PC-3 (cell line): ENCODE measurements at regions not wholly inside any gene's neighbourhood (a gene's known extent, or its start where the extent isn't known, plus 50 kb on each side); places are given as distances from the start of the nearest gene placed in this dataset.

Experiments used
- ATAC-seq: fragments of 200-7000 bp; cut with Tn5 transposase; 2 replicates; pipeline ENCODE4 v1.9.1; 2020; ENCODE audit warnings: mild to moderate bottlenecking, moderate library complexity
- BruUV-seq: library from RNA; stranded (reverse); fragments of 400-500 nt; replicated peaks from 2 replicates; lab custom pipeline; 2021; lab: Mats Ljungman, UMichigan
- CTCF ChIA-PET: fragments of 300-600 bp; sonication (Branson Sonifier 250); formaldehyde crosslinking; loops from one replicate; lab custom pipeline; 2022; ENCODE audit warnings: antibody characterized with exemption; lab: Charles Lee
- POLR2A ChIA-PET: fragments of 300-600 bp; sonication (Branson Sonifier 250); formaldehyde crosslinking; loops from one replicate; lab custom pipeline; 2022; ENCODE audit warnings: antibody characterized with exemption; ENCODE audit not compliant: unreplicated experiment; lab: Charles Lee
- DNase-seq: peaks from one replicate; pipeline ENCODE4 v3.0.0-alpha.2; 2015
- H2AFZ ChIP-seq: fragments of 300-600 bp; sonication (generic); 2 replicates; pipeline ENCODE4 v1.6.0; 2016; ENCODE audit warnings: antibody characterized with exemption, low read length
- H3F3A ChIP-seq: fragments of 300-600 bp; sonication (generic); one replicate; pipeline ENCODE4 v1.6.0; 2017; ENCODE audit warnings: antibody characterized with exemption, low read length, control low read depth, mild to moderate bottlenecking; ENCODE audit not compliant: unreplicated experiment
- H3K27ac ChIP-seq: fragments of 300-600 bp; sonication (generic); 2 replicates; pipeline ENCODE4 v1.5.1; 2016; ENCODE audit warnings: mild to moderate bottlenecking, low read length
- H3K27me3 ChIP-seq: fragments of 300-600 bp; sonication (generic); 2 replicates; pipeline ENCODE4 v1.6.1; 2016; ENCODE audit warnings: low read length, mixed read lengths
- H3K36me3 ChIP-seq: fragments of 300-600 bp; sonication (generic); 2 replicates; pipeline ENCODE4 v1.6.1; 2016; ENCODE audit warnings: low read depth, mixed run types, low read length, mixed read lengths
- H3K4me1 ChIP-seq: fragments of 300-600 bp; sonication (generic); 2 replicates; pipeline ENCODE4 v1.5.1; 2016; ENCODE audit warnings: low read length; ENCODE audit not compliant: insufficient read depth
- H3K4me2 ChIP-seq: fragments of 300-600 bp; sonication (generic); 2 replicates; pipeline ENCODE4 v1.6.0; 2016; ENCODE audit warnings: low read length
- H3K4me3 ChIP-seq: fragments of 300-600 bp; sonication (generic); 2 replicates; pipeline ENCODE4 v1.5.1; 2016; ENCODE audit warnings: mild to moderate bottlenecking, low read length, mixed read lengths
- H3K79me2 ChIP-seq: fragments of 300-600 bp; sonication (generic); 2 replicates; pipeline ENCODE4 v1.6.1; 2017; ENCODE audit warnings: low read length, mixed read lengths
- H3K9ac ChIP-seq: fragments of 300-600 bp; sonication (generic); 2 replicates; pipeline ENCODE4 v1.6.0; 2016; ENCODE audit warnings: mild to moderate bottlenecking, low read length
- H3K9me2 ChIP-seq: fragments of 300-600 bp; sonication (generic); replicated peaks from 2 replicates; pipeline ENCODE4 v1.6.1; 2016; ENCODE audit warnings: mixed run types, low read length, mixed read lengths
- H3K9me3 ChIP-seq: fragments of 300-600 bp; sonication (generic); 2 replicates; pipeline ENCODE4 v1.6.1; 2016; ENCODE audit warnings: low read length, mixed read lengths
- H4K20me1 ChIP-seq: fragments of 300-600 bp; sonication (generic); 2 replicates; pipeline ENCODE4 v1.6.1; 2016; ENCODE audit warnings: low read length, mixed read lengths
- EZH2 ChIP-seq: fragments of 300-600 bp; sonication (generic); IDR thresholded peaks from one replicate; pipeline ENCODE4 v1.6.1; 2017; ENCODE audit warnings: antibody characterized with exemption, mild to moderate bottlenecking, low read length; ENCODE audit not compliant: unreplicated experiment
- EZH2phosphoT487 ChIP-seq: fragments of 300-600 bp; sonication (generic); IDR thresholded peaks from 2 replicates; pipeline ENCODE4 v1.6.1; 2018; ENCODE audit warnings: mild to moderate bottlenecking, antibody characterized with exemption, low read length, borderline replicate concordance
- intact Hi-C: fragments of 100-400 bp; cut with micrococcal nuclease; formaldehyde crosslinking; loops from 2 replicates; pipeline ENCODE4 v1.9.0; 2023
- TF ChIP-seq, protein P1 (sequence below): fragments of 300-600 bp; sonication (generic); conservative IDR thresholded peaks from 2 replicates; pipeline ENCODE4 v1.5.1; 2017; ENCODE audit warnings: antibody characterized with exemption, low read depth, mild to moderate bottlenecking, low read length

DNA sequence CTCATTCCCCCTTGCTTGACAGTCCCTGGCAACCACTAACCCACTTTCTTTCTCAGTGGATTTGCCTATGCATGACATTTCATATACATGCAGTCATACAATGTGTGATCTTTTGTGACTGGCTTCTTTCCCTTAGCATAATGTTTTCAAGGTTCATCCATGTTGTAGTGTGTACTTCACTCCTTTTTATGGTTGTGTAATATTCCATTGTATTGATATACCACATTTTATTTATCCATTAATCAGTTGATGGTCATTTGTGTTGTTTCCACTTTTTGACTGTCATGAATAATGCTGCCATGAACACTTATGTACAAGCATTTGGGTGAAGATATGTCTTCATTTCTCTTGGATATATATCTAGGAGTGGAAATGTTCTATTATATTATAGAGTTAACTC lies 127.7 kb upstream of the GRIK3 start:
- H3K9ac ChIP-seq = no peak overlapping the region
- H3K36me3 ChIP-seq = no peaks in the 10 kb centered on the region
- intact Hi-C loops = no loop called here
- no peaks in the 10 kb centered on the region for H3K9me2 ChIP-seq
- H3K27me3 ChIP-seq = peaks cover 4% of the 10 kb centered on the region; the same call in 1 of the 2 replicates
- no peak overlapping the region for H3K4me2 ChIP-seq
- no peak overlapping the region for H3K4me3 ChIP-seq
- no TSS peak for BruUV-seq
- no peaks in the 10 kb centered on the region for H3F3A ChIP-seq
- no peak overlapping the region for H2AFZ ChIP-seq
- DNase-seq = no peak
- H3K27ac ChIP-seq = no peak overlapping the region
- no peaks in the 10 kb centered on the region for H3K4me1 ChIP-seq
- H4K20me1 ChIP-seq = no peaks in the 10 kb centered on the region
- no peaks in the 10 kb centered on the region for H3K9me3 ChIP-seq
- H3K79me2 ChIP-seq = no peaks in the 10 kb centered on the region
- no peak for ATAC-seq
- CTCF ChIA-PET = no interaction called here
- TF ChIP-seq, protein P1, sequence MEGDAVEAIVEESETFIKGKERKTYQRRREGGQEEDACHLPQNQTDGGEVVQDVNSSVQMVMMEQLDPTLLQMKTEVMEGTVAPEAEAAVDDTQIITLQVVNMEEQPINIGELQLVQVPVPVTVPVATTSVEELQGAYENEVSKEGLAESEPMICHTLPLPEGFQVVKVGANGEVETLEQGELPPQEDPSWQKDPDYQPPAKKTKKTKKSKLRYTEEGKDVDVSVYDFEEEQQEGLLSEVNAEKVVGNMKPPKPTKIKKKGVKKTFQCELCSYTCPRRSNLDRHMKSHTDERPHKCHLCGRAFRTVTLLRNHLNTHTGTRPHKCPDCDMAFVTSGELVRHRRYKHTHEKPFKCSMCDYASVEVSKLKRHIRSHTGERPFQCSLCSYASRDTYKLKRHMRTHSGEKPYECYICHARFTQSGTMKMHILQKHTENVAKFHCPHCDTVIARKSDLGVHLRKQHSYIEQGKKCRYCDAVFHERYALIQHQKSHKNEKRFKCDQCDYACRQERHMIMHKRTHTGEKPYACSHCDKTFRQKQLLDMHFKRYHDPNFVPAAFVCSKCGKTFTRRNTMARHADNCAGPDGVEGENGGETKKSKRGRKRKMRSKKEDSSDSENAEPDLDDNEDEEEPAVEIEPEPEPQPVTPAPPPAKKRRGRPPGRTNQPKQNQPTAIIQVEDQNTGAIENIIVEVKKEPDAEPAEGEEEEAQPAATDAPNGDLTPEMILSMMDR = no peak
- TF ChIP-seq EZH2phosphoT487 (no peak), EZH2 (no peak)
- POLR2A ChIA-PET = no interaction called here

DNA sequence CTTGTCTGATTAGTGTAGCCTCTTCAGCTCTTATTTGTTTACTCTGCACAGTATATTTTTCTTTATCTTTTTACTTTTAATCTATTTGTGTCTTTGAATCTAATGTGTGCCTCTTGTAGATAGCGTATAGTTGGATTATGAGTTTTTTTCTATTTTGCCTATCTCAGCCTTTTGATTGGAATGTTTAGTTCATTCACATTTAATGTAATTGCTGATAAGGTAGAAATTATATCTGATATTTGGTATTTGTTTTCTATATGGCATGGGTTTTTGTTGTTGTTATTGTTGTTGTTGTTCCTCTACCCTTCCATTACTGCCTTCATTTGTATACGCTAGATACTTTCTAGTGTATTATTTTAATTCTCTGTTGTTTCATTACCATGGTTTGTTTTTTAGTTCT lies 131.7 kb upstream of the GRIK3 start:
- H3K9me3 ChIP-seq = no peaks in the 10 kb centered on the region
- no peak overlapping the region for H3K4me3 ChIP-seq
- no TSS peak for BruUV-seq
- DNase-seq (no peak), ATAC-seq (no peak)
- no peaks in the 10 kb centered on the region for H3F3A ChIP-seq
- H4K20me1 ChIP-seq = no peaks in the 10 kb centered on the region
- intact Hi-C loops = no loop called here
- no peak overlapping the region for H3K4me2 ChIP-seq
- ChIA-PET CTCF (no interaction called here), POLR2A (no interaction called here)
- no peaks in the 10 kb centered on the region for H3K4me1 ChIP-seq
- H3K27me3 ChIP-seq = peaks cover 28% of the 10 kb centered on the region
- H3K79me2 ChIP-seq = no peaks in the 10 kb centered on the region
- H3K36me3 ChIP-seq = no peaks in the 10 kb centered on the region
- no peak overlapping the region for H2AFZ ChIP-seq
- H3K27ac ChIP-seq = no peak overlapping the region
- H3K9ac ChIP-seq = no peak overlapping the region
- TF ChIP-seq EZH2 = no peak
- TF ChIP-seq EZH2phosphoT487 = no peak
- TF ChIP-seq, protein P1 = no peak
- H3K9me2 ChIP-seq = no peaks in the 10 kb centered on the region

DNA sequence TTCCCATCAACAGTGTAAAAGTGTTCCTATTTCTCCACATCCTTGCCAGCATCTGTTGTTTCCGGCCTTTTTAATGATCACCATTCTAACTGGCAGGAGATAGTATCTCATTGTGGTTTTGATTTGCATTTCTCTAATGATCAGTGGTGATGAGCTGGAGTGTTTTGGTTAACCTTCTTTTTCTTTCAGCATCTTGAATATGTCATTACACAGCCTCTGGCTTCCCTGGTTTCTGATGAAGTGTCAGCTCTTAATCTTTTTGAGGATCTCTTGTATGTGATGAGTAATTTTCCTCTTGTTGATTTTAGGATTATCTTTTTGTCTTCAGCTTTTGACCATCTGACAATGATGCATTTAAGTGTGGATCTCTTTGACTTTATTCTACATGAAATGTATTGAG lies 133.2 kb upstream of the GRIK3 start:
- POLR2A ChIA-PET = no interaction called here
- no peak for DNase-seq

More for the DNA sequence above, 133.2 kb upstream of the GRIK3 start:
- intact Hi-C loops = no loop called here
- Histone ChIP-seq H3K27ac (no peak overlapping the region), H3K36me3 (no peaks in the 10 kb centered on the region), H3F3A (no peaks in the 10 kb centered on the region), H3K79me2 (no peaks in the 10 kb centered on the region), H3K4me1 (no peaks in the 10 kb centered on the region), H3K9me2 (no peaks in the 10 kb centered on the region), H3K9ac (no peak overlapping the region), H2AFZ (no peak overlapping the region), H3K27me3 (peaks cover 42% of the 10 kb centered on the region), H3K4me2 (no peak overlapping the region), H4K20me1 (no peaks in the 10 kb centered on the region), H3K4me3 (no peak overlapping the region), H3K9me3 (no peaks in the 10 kb centered on the region)
- CTCF ChIA-PET = no interaction called here
- TF ChIP-seq EZH2 = no peak
- TF ChIP-seq, protein P1 = no peak
- TF ChIP-seq EZH2phosphoT487 = no peak
- no peak for ATAC-seq
- BruUV-seq = no TSS peak
